CD1c-positive myeloid dendritic cell (primary cell): ENCODE measurements at regions not wholly inside any gene's neighbourhood (a gene's known extent, or its start where the extent isn't known, plus 50 kb on each side); places are given as distances from the start of the nearest gene placed in this dataset.

Source experiments
- DNase-seq: peaks from one replicate; pipeline ENCODE4 v3.0.0-alpha.2; 2016; ENCODE audit errors: extremely low spot score

DNA sequence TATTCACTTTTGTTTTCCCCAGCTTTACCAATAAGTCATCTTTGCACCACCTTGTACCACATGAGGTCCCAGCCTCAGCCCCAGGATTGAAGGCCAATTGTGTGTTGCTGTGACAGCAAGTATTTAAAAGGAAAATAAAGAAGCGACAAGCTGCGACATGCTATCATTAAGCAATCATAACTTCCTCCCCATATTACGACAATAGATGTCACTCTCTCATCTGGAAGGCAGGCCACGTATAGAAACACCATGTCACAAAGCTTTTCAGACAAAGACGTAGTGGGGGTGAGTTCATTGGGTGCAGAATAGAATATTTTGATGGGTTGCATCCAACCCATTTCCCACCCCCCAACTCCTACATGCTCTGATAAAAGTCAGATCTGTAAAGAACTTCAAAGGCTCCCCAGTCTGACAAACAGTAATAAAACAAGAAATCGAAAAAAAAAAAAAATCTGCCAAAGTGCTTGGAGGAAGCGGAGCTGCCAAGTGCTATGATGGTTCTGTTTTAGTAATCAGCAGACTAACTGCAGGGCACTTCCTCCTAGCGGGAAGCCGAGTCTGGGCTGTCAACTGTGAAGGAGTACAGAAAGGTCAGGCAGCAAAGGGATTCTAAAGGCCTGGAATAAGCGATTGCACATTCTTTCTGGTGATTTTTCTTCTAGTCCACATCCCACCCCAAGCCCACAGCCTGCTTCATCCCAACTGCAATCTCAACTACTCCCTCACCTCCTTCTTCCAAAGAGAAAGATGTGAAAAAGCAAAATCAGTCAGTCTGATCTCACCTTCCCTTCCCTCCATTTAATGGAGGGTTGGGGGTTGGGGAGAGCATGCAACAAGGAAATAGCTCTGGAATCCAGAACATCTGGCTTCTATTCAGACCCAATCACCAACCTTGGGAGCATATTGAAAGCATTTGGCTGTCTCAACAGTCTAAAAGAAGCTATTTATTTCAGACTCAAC is 131.4 kb upstream of the UBASH3B start:
- DNase-seq: peak; percentile 47

DNA sequence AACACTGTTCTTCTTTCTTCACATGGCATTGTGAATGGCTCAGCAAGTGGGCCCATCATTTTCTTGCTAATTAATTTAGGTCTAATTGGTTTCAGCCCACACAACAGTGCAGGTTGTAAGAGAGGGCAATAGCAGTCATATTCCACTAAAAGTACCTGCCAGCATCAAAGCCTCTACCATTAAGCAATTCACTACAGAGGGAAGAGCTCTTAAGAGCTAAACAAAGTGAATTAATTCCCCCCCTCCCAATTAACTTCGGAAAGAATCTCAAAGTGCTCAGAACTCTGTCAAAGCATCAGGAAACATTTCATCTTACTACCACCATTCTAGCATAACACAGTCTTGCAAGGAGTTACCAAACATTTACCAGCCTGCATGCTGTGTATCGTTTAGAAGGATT is 133.9 kb upstream of the UBASH3B start:
- no peak for DNase-seq

DNA sequence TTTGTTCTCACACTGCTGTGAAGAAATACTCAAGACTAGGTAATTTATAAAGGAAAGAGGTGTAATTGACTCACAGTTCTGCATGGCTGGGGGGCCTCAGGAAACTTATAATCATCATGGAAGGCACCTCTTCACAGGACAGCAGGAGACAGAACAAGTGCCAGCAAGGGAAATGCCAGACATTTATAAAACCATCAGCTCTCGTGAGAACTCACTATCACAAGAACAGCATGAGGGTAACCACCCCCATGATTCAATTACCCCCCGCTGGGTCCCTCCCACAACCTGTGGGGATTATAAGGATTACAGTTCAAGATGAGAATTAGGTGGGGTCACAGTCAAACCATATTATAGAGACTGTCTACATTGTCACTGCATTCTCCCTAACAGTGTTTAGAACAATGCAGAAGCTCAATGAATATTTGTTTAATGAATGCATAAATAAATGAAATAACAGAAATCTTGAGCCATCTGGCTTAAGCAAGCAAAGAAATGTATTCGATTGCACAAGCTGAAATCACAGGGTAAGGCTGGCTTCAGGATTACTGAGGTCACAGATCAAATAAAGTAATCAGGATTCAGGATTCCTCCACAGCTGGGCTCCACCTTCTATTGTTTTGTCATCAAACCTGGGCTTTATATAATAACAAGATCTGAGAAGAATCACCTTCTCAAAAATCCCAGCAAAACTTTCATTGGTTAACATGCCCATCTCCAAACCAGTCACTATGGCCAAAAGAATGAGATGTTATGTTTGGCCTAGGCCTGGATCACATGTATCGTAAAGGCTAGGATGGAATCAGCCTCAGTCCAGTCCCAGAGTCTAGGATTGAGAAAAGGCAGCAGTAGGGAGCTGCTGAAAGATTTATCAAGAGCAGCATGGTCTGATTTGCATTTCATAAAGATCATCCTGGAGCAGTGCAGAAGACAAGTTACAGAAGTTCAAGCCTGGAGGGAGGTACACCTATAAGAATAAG is 137.8 kb upstream of the UBASH3B start:
- no peak for DNase-seq

DNA sequence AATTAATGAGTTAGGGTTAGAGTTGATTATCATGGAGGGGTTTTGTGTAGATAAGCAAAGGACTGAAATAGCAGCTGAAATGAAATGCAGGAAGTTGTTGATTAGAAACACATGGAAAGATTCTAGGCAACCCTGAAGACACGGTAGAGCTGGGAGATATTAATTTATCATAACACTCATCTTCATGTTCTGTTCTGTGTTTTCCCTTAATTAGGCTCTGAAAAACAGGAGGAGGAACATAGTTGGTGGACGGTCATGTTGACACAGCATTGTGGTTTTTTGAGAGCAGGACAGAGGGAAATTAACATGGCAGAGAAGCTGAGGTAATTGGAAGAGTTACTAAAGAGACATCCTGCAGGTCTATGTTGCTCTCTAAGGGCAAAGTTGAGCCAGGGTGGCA is 138.8 kb upstream of the UBASH3B start:
- DNase-seq: no peak

DNA sequence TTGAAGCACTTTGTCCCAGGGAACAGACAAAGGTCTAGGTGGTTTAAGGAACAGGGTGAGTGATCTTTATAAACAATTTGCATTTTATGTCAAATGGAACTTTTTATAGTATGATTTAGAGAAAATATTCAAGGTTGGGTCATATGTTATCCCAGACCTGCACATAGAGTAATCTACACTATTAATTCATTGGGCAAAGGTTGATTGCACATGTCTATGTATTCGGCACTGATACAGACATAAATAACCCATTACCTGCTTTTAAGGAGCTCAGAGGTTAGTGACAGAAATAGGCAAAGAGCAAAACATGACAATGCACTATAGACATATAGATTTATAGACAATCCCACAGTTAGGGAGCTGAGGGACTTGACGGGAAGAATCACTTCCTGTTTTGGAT is 141.5 kb upstream of the UBASH3B start:
- DNase-seq: no peak

DNA sequence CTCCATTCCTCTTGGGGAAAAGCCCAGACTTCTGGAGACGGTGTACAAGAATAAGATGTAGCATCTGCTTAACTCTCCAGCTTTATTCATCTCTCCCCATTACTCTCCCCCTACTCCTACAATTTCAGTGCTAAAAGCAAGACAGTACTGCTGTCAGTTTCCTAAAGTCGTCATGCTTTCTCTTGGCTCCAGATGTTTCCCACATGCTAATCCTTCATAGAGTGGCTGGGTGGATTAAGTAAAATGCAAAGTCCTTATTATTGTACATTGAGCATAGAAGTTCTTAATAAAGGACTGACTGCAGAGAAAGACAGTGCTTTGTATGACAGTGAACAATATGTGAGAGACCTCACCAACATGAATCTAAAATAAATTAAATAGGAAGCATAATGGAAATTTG is 142.2 kb upstream of the UBASH3B start:
- DNase-seq: no peak

DNA sequence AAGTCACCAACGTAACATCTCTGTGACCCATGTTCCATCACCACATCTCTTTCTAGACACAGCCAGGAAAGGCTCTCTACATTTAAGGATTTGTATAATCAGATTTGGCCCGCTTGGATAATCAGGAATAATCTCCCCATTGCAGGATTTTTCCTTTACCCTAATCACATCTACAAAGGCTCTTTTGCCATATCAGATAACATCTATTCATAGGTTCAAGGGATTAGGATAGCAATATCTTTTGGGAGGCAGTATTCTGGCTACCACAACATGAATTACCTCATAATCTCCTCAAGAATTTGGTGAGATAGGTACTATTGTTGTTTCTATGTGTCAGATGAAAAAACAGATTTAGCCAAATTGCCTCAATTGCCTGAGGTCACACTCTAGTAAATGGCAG is 142.8 kb upstream of the UBASH3B start:
- no peak for DNase-seq

DNA sequence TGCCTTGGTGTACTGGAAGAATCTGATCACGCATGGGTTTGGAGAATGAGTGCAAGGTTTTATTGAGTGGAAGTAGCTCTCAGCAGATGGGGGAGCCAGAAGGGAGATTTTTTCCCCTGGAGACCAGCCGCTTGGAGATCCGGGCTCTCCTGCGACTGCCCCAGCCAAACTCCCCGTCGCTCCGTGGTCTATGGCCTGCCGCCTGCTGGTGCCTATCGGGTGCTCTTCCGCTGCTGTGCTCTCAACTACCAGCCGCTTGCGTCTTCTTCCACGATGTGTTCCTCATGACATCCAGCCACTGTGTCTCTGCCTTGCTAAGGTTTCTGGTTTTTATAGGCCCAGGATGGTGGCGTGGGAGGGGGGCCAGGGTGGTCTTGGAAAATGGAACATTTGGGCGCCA is 145.6 kb upstream of the UBASH3B start:
- DNase-seq: no peak

DNA sequence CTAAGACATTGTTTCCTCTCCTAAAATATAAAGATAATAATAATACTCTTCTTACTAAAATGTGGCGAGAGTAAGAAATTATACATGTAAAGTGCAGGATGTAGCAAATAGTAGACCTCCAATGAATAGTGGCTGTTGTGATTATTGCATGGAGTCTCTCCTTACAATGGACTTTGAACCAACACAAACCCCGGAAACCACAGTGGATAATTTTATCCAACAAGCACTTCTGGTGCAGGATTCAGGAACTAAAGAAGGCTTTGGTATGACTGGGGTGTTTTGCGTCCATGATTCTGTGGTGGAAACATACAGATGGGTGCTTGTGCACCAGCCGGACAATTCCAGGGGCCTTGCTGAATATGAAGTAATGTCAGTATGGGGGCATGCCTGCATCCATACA is 146.4 kb upstream of the UBASH3B start:
- DNase-seq: no peak

DNA sequence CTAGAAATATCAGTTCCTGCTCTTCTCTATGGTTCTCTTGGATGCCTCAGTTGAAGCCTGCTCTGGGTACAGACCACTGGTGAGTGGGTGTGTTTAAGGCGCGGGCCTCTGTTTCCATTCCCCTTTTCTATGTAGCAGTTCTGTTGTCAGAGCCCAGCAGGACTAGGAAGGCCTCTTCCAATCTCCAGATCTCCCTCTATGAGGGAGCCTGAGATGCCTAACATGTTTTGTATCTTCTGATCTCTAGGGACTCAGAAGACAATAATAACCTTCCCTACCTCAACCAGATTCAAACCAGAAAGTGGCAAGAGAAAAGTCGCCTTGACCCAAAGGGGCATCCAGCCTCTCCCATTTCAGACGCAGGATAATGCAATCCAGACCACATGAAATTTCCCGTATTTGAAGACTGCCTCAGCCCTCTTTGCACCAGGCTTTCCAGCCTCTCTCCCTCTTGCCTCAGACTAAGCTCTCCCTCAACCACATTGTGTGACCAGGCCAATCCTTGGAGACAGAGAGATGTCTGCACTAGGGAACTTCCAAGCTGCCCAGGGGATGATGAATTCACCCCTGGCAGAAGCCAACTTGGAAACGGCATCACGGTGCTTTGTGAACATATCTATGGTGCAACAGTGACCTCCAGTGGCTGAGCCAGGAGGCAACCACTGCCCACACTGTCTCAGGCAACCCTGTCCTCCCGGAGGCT is 150.1 kb upstream of the UBASH3B start:
- peak; percentile 74 for DNase-seq

DNA sequence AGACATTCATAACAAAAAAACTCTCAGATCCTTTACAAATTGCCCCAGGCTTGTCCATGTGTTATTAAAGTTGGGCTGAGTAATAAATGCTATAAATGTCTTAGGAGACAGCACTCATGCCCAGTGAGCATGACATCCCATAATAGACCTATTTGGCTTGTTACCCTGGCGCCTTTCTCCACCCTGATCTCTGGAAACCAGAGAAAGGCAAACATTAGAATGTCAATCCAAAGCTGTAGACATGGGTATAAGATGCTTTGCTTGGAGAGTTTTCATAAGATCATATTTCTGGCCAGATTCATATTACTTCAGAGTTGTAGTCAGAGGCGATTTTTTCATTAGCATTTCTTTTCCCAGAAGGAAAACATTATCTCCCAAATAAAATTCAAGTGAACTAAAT is 161.3 kb upstream of the UBASH3B start:
- no peak for DNase-seq

DNA sequence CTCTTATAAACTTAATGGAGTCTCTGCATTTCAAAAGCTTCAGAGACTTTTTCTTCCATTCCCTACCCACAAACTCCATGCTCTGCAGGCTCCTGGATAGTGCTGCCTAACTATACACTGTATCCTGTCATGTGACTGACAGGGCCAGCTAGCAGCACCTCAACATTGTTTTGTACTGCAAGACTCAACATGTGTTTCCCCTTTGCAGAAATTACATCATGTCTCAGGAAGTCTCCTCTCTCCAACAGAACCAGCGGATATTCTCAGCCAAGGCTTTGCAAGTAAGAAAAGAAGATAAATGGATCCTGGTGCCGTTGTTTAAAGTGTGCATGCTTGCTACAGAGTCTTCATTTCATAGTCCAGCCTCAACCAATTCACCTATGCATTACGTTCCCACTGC is 164.0 kb upstream of the UBASH3B start:
- DNase-seq: no peak

DNA sequence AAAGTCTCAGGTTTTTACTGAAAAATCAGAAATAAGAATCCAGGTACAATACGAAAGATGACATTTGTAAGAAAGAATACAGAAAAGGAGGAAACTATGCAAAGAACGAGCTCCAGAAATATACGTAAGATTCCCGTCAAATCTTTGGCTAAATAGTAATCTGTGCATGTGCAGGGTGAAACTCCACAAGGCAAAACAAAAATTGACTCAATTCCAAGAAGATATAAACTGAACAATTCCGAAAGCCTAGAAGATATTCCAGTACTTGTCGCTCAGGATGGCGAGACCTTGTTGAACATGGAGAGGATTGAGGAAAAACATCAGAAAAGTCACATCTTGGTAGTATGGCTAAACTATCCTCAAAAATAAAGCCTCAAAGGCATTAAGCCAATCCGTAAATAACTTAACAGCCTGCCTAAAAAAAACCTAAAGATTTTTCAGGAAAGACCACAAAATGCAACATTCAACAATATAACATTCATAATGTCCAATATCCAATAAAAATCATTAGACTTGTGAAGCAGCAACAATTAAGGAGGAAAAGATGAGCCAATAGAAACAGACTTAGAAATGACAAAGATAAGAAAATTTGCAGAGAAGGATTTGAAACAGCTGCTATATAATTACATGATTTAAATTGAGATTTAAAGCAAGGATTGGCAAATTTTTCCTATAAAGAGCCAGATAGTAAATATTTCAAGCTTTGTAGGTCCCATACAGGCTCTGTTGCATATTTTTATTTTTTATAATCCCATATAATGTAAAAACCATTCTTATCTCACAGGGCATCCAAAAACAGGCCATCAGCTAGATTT is 166.4 kb upstream of the UBASH3B start:
- no peak for DNase-seq

DNA sequence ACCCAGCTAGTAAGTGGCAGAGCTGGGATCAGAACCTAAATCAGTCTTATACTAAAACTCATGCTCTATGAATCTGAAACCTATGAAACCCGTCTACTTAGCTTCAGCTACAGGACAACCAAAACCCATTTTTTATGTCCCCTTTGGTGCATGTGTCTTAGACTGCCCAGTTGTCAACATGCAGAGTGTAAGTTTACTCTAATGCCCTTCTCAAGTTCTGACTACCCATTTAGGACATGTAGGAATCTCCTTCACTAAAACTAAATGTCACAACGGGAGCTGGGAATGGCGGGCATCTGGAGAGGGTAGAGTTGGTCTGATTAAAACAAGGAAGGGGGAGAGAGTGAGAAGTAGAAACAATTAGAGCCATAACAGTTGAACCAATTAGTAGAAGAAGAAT is 167.9 kb upstream of the UBASH3B start:
- no peak for DNase-seq

DNA sequence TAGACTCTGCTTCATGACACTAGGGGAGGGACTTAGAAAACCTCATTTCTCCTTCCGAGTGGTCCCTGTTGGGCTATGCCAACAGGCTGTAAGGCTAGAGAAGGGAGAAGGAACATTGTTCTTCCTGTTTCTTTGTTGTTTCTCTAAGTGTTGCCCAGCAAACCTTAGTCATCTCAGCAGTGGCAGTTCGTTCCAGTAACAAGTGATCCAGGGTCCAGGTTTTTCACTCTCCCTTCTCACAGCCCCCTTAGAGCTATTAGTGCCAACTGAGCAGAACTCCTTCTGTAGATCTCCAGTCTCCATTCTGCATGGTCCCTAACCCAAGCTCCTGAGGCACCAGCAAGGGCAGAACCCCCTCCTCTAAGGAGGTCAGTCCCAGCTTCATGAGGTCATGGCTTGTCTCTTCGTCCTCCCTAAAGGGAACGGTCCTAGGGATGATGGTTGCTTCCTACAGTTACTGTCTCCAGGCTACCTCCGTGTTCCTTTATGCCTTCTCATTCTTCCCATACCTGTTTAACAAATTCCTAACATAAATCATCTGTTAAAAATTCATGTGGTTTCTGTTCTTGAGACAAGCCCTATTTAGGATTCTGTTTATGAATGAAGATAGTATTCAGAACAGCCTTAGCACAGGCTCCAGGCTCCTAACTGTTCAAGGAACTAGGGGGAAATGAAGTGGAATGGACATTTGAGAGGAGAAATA is 168.6 kb upstream of the UBASH3B start:
- DNase-seq: no peak

DNA sequence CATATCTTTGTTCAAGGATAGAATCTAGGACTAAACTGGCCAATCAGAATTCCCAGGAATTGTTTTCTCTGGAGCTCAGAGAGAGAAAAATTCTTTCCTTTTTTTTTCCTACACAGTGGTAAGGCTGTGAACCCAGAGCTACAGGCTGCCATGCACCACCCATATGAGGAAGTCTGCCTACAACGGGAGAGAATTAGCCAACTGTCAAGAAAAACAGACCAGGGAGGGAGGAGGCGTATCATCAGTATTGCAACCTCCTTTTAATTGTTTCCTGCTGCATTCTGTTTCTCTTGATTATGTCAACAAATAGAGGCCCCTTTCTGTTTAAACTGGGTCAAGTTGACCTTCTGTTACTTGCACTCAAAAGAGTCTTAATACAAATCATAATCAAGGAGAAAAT is 176.5 kb upstream of the UBASH3B start:
- DNase-seq: no peak

DNA sequence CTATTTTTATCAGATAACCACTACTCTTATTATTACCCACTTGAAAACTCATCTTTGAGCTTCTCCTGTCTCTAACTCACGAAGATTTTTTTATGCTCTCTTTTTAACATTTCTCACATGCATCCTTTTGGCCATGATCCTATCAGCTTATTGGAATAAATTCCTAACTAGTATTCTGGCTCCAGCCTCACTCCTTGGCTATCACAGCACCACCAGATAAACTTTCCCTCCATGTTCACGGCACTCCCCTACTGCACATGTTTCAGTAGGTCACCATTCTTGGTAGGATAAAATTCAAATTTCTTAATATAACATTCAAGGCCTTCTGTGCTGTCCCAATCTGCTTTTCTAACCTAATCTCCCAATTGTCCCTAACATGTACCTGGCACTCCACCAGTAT is 186.6 kb upstream of the UBASH3B start:
- DNase-seq: no peak

DNA sequence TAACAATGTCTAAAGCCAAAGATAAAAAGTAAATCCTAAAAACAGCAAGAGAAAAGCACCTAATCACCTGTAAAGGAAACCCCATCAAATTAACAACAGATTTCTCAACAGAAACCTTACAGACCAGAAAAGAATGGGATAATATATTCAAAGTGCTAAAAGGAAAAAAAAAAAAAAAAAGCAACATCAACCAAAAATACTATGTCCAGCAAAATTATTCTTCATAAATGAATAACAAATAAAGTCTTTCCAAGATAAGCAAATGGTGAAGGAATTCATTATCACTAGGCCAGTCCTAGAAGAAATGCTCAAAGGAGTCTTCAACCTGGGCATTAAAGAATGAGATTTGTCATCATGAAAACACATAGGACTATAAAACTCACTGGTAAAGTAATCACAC is 192.0 kb upstream of the UBASH3B start:
- no peak for DNase-seq

DNA sequence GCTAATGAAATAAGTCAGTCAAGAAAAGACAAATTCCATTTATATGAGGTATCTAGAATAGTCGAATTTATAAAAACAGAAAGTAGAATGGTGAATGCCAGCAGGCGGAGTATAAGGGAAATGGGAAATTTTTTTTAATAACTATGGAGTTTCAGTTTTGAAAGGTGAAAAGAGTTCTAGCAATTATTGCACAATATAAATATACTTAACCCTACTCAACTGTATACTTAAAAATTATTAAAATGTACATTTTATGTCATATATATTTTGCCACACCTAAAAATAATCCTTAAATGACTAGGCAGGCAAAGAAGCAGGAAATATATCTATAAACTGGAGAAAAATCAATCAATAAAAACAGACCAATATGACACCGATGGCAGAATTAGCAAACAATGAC is 196.5 kb upstream of the UBASH3B start:
- no peak for DNase-seq

DNA sequence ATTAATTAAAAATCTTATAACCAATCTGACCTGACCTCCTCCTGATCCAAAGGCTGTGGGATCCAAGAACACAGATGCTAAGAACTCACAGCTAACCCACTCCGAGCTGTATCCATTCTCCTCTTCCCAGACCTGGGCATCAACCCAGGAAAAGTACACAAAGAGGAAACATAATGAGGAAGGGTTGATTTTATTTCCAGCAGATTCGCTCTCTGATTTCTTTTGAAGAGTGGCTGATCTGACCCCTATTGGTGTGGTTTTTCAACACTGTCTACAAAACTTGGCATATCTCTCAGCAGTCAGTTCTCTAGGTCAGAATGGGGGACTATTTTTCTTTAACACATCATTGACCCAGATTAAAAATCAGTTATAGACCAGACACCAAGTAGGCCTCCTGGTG is 201.9 kb upstream of the UBASH3B start:
- DNase-seq: no peak

DNA sequence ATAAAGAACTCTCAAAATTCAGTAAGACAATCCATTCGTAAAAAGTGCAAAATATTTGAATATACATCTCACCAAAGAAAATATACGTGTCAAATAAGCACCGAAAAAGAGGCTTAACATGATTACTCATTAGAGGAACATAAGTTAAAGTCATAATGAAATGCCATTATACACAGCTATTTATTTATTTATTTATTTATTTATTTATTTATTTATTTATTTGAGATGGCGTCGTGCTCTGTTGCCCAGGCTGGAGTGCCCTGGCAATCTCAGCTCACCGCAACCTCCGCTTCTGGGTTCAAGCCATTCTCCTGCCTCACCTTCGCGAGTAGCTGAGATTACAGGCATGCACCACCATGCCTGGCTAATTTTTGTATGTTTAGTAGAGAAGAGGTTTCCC is 203.6 kb upstream of the UBASH3B start:
- DNase-seq: no peak
